OCI-LY1 (cell line): ENCODE measurements at regions not wholly inside any gene's neighbourhood (a gene's known extent, or its start where the extent isn't known, plus 50 kb on each side); places are given as distances from the start of the nearest gene placed in this dataset.

Experiments used
- H2AFZ ChIP-seq: fragments of 200-600 bp; sonication (generic), shearing (Covaris generic); 2 replicates; pipeline ENCODE4 v1.6.0; 2014; ENCODE audit warnings: antibody characterized with exemption, mild to moderate bottlenecking, low read length
- H3F3A ChIP-seq: fragments of 200-600 bp; sonication (generic), shearing (Covaris generic); 2 replicates; pipeline ENCODE4 v1.6.0; 2014; ENCODE audit warnings: mild to moderate bottlenecking, antibody characterized with exemption, low read length, moderate library complexity; ENCODE audit not compliant: insufficient read depth
- H3K27ac ChIP-seq: fragments of 200-600 bp; sonication (generic); 2 replicates; pipeline ENCODE4 v1.5.1; 2014; ENCODE audit warnings: low read length, mixed run types, mild to moderate bottlenecking, low read depth; ENCODE audit not compliant: poor library complexity, severe bottlenecking
- H3K27me3 ChIP-seq: fragments of 200-600 bp; sonication (generic); 2 replicates; pipeline ENCODE4 v1.6.0; 2014; ENCODE audit warnings: antibody characterized with exemption, mild to moderate bottlenecking, low read length, moderate library complexity; ENCODE audit not compliant: insufficient read depth
- H3K36me3 ChIP-seq: fragments of 200-600 bp; sonication (generic); 2 replicates; pipeline ENCODE4 v1.6.1; 2014; ENCODE audit warnings: mild to moderate bottlenecking, antibody characterized with exemption, low read length, moderate library complexity, mixed read lengths; ENCODE audit not compliant: insufficient read depth
- H3K4me1 ChIP-seq: fragments of 200-600 bp; sonication (generic); 2 replicates; pipeline ENCODE4 v1.5.1; 2014; ENCODE audit warnings: mild to moderate bottlenecking, low read length, moderate library complexity; ENCODE audit not compliant: insufficient read depth, severe bottlenecking
- H3K4me2 ChIP-seq: fragments of 200-600 bp; sonication (generic), shearing (Covaris generic); 2 replicates; pipeline ENCODE4 v1.6.1; 2014; ENCODE audit warnings: low read length
- H3K4me3 ChIP-seq: fragments of 200-600 bp; sonication (generic); 2 replicates; pipeline ENCODE4 v1.5.1; 2014; ENCODE audit warnings: low read length, low read depth, mild to moderate bottlenecking, mixed read lengths; ENCODE audit not compliant: poor library complexity, severe bottlenecking
- H3K79me2 ChIP-seq: fragments of 200-600 bp; shearing (Covaris generic); 2 replicates; pipeline ENCODE4 v1.6.1; 2016; ENCODE audit warnings: mixed run types, low read length, mixed read lengths; ENCODE audit not compliant: insufficient read depth
- H3K9ac ChIP-seq: fragments of 200-600 bp; sonication (generic), shearing (Covaris generic); 2 replicates; pipeline ENCODE4 v1.6.1; 2014; ENCODE audit warnings: mild to moderate bottlenecking, low read length, mixed read lengths
- H3K9me2 ChIP-seq: fragments of 200-600 bp; sonication (generic), shearing (Covaris generic); 2 replicates; pipeline ENCODE4 v1.6.1; 2014; ENCODE audit warnings: low read depth, mild to moderate bottlenecking, low read length, mixed read lengths
- H3K9me3 ChIP-seq: fragments of 200-600 bp; shearing (Covaris generic); 2 replicates; pipeline ENCODE4 v1.6.1; 2014; ENCODE audit warnings: low read length, mixed read lengths
- H4K20me1 ChIP-seq: fragments of 200-600 bp; sonication (generic), shearing (Covaris generic); 2 replicates; pipeline ENCODE4 v1.6.0; 2016; ENCODE audit warnings: mild to moderate bottlenecking, low read length; ENCODE audit not compliant: insufficient read depth
- CTCF ChIP-seq: fragments of 200-600 bp; sonication (generic), shearing (Covaris generic); IDR thresholded peaks from 2 replicates; pipeline ENCODE4 v1.5.1; 2017; ENCODE audit warnings: mild to moderate bottlenecking, antibody characterized with exemption, low read length, moderate library complexity, mixed read lengths
- EZH2 ChIP-seq: fragments of 200-600 bp; sonication (generic), shearing (Covaris generic); IDR thresholded peaks from 2 replicates; pipeline ENCODE4 v1.8.0; 2017; ENCODE audit warnings: borderline replicate concordance, mixed run types, mild to moderate bottlenecking, antibody characterized with exemption, low read length, moderate library complexity, mixed read lengths

GRCh38 chr3:193048127-193048526 is 130.5 kb upstream of the MB21D2 start:
- H3K79me2 ChIP-seq = no peaks in the 10 kb centered on the region
- no peak overlapping the region for H3K4me2 ChIP-seq
- H4K20me1 ChIP-seq = no peaks in the 10 kb centered on the region
- H3K9me2 ChIP-seq = no peaks in the 10 kb centered on the region
- H3K27me3 ChIP-seq = no peaks in the 10 kb centered on the region
- H2AFZ ChIP-seq = no peak overlapping the region
- TF ChIP-seq CTCF = no peak
- no peak for TF ChIP-seq EZH2
- no peak overlapping the region for H3K27ac ChIP-seq
- no peaks in the 10 kb centered on the region for H3F3A ChIP-seq
- no peak overlapping the region for H3K4me3 ChIP-seq
- H3K9ac ChIP-seq = no peak overlapping the region
- H3K36me3 ChIP-seq = no peaks in the 10 kb centered on the region
- no peaks in the 10 kb centered on the region for H3K9me3 ChIP-seq
- H3K4me1 ChIP-seq = no peaks in the 10 kb centered on the region

- H3K9me2 ChIP-seq = no peaks in the 10 kb centered on the region
These were observed 132.3 kb upstream of the MB21D2 start for GRCh38 chr3:193049935-193050334.

GRCh38 chr3:193051314-193051713 is 133.7 kb upstream of the MB21D2 start:
- no peaks in the 10 kb centered on the region for H3K36me3 ChIP-seq
- no peaks in the 10 kb centered on the region for H3F3A ChIP-seq
- H3K27me3 ChIP-seq = no peaks in the 10 kb centered on the region
- no peak overlapping the region for H2AFZ ChIP-seq
- H3K9ac ChIP-seq = no peak overlapping the region
- H3K9me2 ChIP-seq = no peaks in the 10 kb centered on the region
- no peaks in the 10 kb centered on the region for H3K9me3 ChIP-seq
- no peaks in the 10 kb centered on the region for H4K20me1 ChIP-seq
- no peak overlapping the region for H3K27ac ChIP-seq
- no peaks in the 10 kb centered on the region for H3K79me2 ChIP-seq
- no peaks in the 10 kb centered on the region for H3K4me1 ChIP-seq
- no peak for TF ChIP-seq EZH2
- H3K4me2 ChIP-seq = no peak overlapping the region
- no peak overlapping the region for H3K4me3 ChIP-seq

More at GRCh38 chr3:193049935-193050334, 132.3 kb upstream of the MB21D2 start:
- H3K9me3 ChIP-seq = no peaks in the 10 kb centered on the region
- H3K79me2 ChIP-seq = no peaks in the 10 kb centered on the region
- no peaks in the 10 kb centered on the region for H3K36me3 ChIP-seq
- no peaks in the 10 kb centered on the region for H3K27me3 ChIP-seq
- H3K4me1 ChIP-seq = no peaks in the 10 kb centered on the region
- no peak overlapping the region for H3K4me3 ChIP-seq
- H3F3A ChIP-seq = no peaks in the 10 kb centered on the region
- no peak overlapping the region for H2AFZ ChIP-seq
- no peak overlapping the region for H3K9ac ChIP-seq
- no peak overlapping the region for H3K4me2 ChIP-seq
- TF ChIP-seq EZH2 = no peak
- TF ChIP-seq CTCF = no peak
- no peaks in the 10 kb centered on the region for H4K20me1 ChIP-seq
- H3K27ac ChIP-seq = no peak overlapping the region

- no peaks in the 10 kb centered on the region for H3K4me1 ChIP-seq
These were observed 134.8 kb upstream of the MB21D2 start for GRCh38 chr3:193052354-193053045.

More at GRCh38 chr3:193052354-193053045, 134.8 kb upstream of the MB21D2 start:
- TF ChIP-seq EZH2 (no peak), CTCF (no peak)
- Histone ChIP-seq H3F3A (no peaks in the 10 kb centered on the region), H3K9me2 (no peaks in the 10 kb centered on the region), H3K36me3 (no peaks in the 10 kb centered on the region), H3K9me3 (no peaks in the 10 kb centered on the region), H3K79me2 (no peaks in the 10 kb centered on the region), H3K27me3 (no peaks in the 10 kb centered on the region), H3K9ac (no peak overlapping the region), H3K4me2 (no peak overlapping the region), H3K4me3 (no peak overlapping the region), H4K20me1 (no peaks in the 10 kb centered on the region), H3K27ac (no peak overlapping the region), H2AFZ (no peak overlapping the region)
